ENCODE measurements at regions not wholly inside any gene's neighbourhood (a gene's known extent, or its start where the extent isn't known, plus 50 kb on each side); places are given as distances from the start of the nearest gene placed in this dataset.

GRCh38 chr3:5401002-5401401, 213.5 kb downstream of the EDEM1 start:
- H3K4me1 ChIP-seq: no peaks in the 10 kb centered on the region
- DNase-seq: no peak
- H3K27ac ChIP-seq: no peak overlapping the region
- no peaks in the 10 kb centered on the region for H3K9me3 ChIP-seq
- H3K36me3 ChIP-seq: no peaks in the 10 kb centered on the region
- no peak overlapping the region for H3K4me3 ChIP-seq
- peaks cover 0 to 3% of the 10 kb centered on the region in 2 donors for H3K27me3 ChIP-seq
- intact Hi-C loops (cut with DNase I; ENCODE audit: low total_unique reads): no loop called here
- TF ChIP-seq POLR2A (IDR thresholded peaks at IDR 0.05) (no peak), CTCF (IDR thresholded peaks at IDR 0.05) (no peak)

GRCh38 chr3:5404718-5405117, 217.2 kb downstream of the EDEM1 start:
- Histone ChIP-seq H3K27ac (no peak overlapping the region), H3K36me3 (no peaks in the 10 kb centered on the region), H3K27me3 (peaks cover 0 to 3% of the 10 kb centered on the region in 2 donors), H3K4me3 (no peak overlapping the region), H3K9me3 (no peaks in the 10 kb centered on the region), H3K4me1 (no peaks in the 10 kb centered on the region)
- no peak for DNase-seq
- intact Hi-C loops (cut with DNase I; ENCODE audit: low total_unique reads): no loop called here
- TF ChIP-seq POLR2A (IDR thresholded peaks at IDR 0.05): no peak
- TF ChIP-seq CTCF (IDR thresholded peaks at IDR 0.05): no peak

GRCh38 chr3:5411786-5412185, 224.3 kb downstream of the EDEM1 start:
- H3K36me3 ChIP-seq: no peaks in the 10 kb centered on the region
- no peaks in the 10 kb centered on the region for H3K4me1 ChIP-seq
- no peak overlapping the region for H3K27ac ChIP-seq
- no peak overlapping the region for H3K4me3 ChIP-seq
- TF ChIP-seq POLR2A (IDR thresholded peaks at IDR 0.05) (no peak), CTCF (IDR thresholded peaks at IDR 0.05) (no peak)
- intact Hi-C loops (cut with DNase I; ENCODE audit: low total_unique reads): no loop called here
- no peaks in the 10 kb centered on the region for H3K9me3 ChIP-seq
- no peaks in the 10 kb centered on the region for H3K27me3 ChIP-seq
- DNase-seq: no peak

GRCh38 chr3:5423076-5423475, 235.6 kb downstream of the EDEM1 start:
- no peaks in the 10 kb centered on the region for H3K9me3 ChIP-seq
- TF ChIP-seq CTCF (IDR thresholded peaks at IDR 0.05) (no peak), POLR2A (IDR thresholded peaks at IDR 0.05) (no peak)
- DNase-seq: no peak
- no peaks in the 10 kb centered on the region for H3K36me3 ChIP-seq
- H3K27me3 ChIP-seq: no peaks in the 10 kb centered on the region
- no peak overlapping the region for H3K27ac ChIP-seq
- no peak overlapping the region for H3K4me3 ChIP-seq
- H3K4me1 ChIP-seq: no peaks in the 10 kb centered on the region
- intact Hi-C loops (cut with DNase I; ENCODE audit: low total_unique reads): no loop called here

- TF ChIP-seq CTCF (IDR thresholded peaks at IDR 0.05) (no peak), POLR2A (IDR thresholded peaks at IDR 0.05) (no peak)
- Histone ChIP-seq H3K27me3 (no peaks in the 10 kb centered on the region), H3K36me3 (no peaks in the 10 kb centered on the region), H3K4me1 (no peaks in the 10 kb centered on the region), H3K9me3 (no peaks in the 10 kb centered on the region), H3K4me3 (no peak overlapping the region), H3K27ac (no peak overlapping the region)
- intact Hi-C loops (cut with DNase I; ENCODE audit: low total_unique reads): no loop called here
- no peak for DNase-seq
Measured at GRCh38 chr3:5423523-5423922, 236.0 kb downstream of the EDEM1 start.
